Pons (tissue), 1 donor: ENCODE measurements at regions not wholly inside any gene's neighbourhood (a gene's known extent, or its start where the extent isn't known, plus 50 kb on each side); places are given as distances from the start of the nearest gene placed in this dataset.
A peak's percentile ranks its signal among the peaks of the same experiment; 100 is the strongest.
"Not testable (repeated sequence)": the region's sequence is repeated elsewhere in the genome, so short reads cannot be mapped to it uniquely, and the experiment has no call there.

ENCODE experiments used
- DNase-seq: peaks from one replicate; pipeline ENCODE4 v3.0.0-alpha.2; 2016; ENCODE audit warnings: low spot score

- DNase-seq = no peak
These were observed 270.2 kb upstream of the MVB12B start for GRCh38 chr9:126056312-126057021.

DNA sequence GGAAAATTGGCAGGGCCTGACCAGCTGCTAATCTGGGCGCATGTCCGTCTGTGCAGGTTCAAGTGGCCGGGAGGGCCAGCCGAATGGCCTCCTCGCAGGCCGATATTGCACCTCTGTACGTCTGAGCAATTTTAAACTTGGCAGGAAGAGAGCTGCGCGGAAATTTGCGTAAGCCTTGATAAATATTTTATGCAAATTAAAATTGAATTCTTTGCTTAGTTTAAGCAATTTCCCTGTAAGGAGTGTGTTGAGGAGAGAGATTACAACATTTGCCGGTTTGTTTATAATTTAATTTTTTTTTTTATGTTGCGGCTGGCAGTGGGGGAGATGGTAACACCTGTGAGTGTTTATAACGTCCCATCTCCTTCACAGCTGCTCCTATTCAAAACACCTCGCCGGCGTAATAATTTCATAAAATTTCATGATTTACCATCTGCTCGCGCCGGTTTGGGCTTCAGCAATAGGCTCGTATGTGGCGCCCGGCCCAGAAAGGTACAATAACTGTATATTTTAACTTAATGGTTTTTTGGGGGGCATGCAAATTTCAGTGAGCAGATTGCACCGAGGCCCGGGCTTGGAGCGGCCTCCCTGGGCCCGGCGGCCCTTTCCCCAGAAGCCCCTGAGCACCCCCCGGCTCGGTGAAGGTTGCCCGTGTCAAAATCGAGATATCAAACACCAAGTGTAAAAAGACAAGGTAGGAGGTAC, 269.4 kb upstream of the MVB12B start:
- DNase-seq = no peak

- no peak for DNase-seq
These were observed 268.6 kb upstream of the MVB12B start for GRCh38 chr9:126058011-126058531.

DNA sequence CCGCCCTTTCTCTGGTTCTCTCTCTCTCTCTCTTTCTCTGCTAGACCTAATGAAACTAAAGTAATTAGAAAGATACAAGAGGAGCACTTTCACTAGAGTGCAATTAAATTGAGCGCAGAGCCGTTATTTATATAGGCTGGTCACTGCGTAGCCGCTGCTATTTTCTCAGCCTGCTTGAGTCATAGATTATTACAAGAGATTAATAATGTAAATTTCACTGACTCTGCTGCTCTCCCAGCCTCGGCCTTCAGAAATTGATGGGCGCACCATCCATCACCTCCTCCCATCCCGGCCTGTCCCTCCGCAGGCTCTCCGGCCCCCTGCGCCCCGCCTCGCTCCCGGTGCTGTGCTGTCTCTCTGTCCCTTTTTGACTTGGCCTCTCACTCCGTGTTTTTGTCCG, 268.0 kb upstream of the MVB12B start:
- no peak for DNase-seq

- no peak for DNase-seq
These were observed 265.1 kb upstream of the MVB12B start for GRCh38 chr9:126061575-126061974.

- DNase-seq = no peak
These were observed 264.3 kb upstream of the MVB12B start for GRCh38 chr9:126062158-126062886.

- no peak for DNase-seq
These were observed 263.3 kb upstream of the MVB12B start for GRCh38 chr9:126063326-126063725.

DNA sequence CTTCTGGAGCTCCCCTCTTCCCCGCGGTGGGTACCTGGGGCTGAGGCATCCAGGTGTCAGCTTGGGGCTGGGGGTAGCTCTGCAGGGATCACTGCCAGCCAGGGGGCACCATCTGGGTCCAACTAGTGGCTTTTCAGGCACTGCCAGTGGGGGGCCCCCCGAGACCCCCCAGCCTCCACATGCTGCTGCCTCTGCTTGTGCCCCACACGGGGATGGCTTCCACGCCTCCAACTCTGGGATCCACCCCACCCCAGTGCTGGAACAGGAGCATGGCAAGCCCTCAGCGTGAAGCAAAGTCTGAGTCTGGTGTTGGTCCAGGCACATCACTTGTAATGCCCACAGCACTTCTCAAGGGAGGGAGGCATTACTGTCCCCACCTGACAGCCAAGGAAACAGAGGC, 260.5 kb upstream of the MVB12B start:
- DNase-seq = no peak

- DNase-seq = no peak
These were observed 259.4 kb upstream of the MVB12B start for GRCh38 chr9:126067031-126067734.

GRCh38 chr9:126068534-126069230, 257.9 kb upstream of the MVB12B start:
- DNase-seq = no peak

- DNase-seq = no peak
These were observed 257.2 kb upstream of the MVB12B start for GRCh38 chr9:126069400-126069955.

DNA sequence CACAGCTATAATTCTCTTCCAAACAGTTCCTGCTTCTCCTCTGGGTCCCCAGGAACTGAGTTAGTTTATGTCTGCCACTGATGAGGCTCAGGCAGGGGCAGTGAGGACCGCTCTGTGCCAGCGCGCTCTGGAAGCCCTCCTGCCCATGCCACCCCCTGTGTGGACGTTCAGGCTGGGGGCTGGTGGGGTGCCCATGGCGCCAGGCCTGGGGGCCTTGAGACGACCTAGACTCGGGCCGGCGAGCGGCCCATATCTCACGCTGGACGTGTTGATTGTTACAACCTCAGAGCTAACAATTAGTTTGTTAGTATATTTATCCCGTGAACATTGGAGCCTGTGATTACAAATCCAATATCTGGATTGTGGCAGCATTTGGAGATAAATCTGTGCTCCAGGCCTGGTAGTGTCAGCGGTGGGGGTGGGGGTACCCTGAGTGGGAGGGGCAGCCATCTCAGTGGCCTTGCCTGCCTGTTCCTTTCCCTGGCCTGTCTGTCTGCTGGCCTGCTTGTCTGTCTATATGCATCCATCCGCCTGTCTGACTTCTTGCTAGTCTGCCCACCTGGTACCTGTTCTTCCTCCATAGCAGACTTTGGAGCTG, 256.5 kb upstream of the MVB12B start:
- DNase-seq = no peak

- no peak for DNase-seq
These were observed 255.4 kb upstream of the MVB12B start for GRCh38 chr9:126071076-126071750.

DNA sequence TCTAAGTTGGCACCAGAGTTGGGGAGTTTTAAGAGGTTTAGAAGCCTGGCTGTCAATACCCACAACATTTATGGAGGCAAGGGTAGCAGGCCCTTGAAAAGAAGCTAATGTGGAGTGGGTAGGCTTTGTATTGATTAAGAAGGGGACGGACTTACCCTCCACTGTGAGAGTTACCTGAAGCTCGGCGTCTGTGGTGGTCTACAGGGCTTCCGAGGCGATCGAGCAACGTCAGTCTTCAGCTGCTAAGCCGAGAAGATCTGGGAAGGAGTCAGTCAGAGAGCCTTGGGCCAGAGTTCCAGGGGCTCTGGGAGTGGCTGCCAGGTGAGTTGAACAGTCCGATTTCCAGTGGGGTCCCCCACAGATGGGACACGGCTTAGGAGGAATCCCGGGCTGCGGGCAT, 249.0 kb upstream of the MVB12B start:
- not testable (repeated sequence) for DNase-seq

DNA sequence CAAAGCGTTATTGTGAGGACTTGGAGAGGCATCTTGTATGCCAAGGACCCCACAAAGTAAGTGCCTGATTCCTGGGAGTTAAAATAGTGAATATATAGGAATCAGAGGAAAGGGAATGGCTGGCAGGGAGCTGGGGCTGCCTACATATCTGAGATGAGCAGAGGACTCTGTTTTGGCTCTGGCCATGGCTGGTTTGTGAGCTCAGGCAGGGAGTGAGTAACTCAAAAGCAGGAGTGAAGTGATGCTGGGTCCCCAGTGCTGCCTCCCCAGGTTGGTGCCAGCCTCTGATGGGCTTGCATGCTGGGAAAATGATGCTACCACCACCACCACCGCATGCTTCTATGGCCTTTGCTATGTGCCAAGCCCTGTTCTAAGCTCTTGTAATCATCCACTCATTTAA, 246.0 kb upstream of the MVB12B start:
- DNase-seq = no peak

GRCh38 chr9:126081746-126082145, 244.9 kb upstream of the MVB12B start:
- DNase-seq = peak; percentile 1

DNA sequence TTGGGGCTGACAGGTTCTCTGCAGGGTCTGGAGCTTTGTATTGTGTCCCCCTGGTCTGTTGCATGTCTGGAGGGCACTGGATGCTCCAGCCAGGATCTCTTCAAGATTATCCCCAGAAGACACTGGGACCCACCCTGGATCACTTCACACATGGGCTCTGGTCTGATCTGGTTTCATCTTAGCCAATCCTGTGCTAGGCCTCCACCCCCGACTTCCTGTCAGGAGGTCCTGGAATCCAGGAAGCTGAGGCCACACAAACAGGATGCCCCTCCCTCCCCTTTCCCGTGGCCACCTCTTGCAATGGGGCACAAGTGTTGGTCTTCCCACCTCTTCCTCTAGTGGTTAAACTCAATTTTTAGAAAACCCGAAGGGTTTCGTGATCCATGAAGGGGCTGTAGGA, 242.6 kb upstream of the MVB12B start:
- DNase-seq = no peak

GRCh38 chr9:126084696-126085095, 241.9 kb upstream of the MVB12B start:
- DNase-seq = no peak

- DNase-seq = no peak
These were observed 241.5 kb upstream of the MVB12B start for GRCh38 chr9:126085170-126085569.

DNA sequence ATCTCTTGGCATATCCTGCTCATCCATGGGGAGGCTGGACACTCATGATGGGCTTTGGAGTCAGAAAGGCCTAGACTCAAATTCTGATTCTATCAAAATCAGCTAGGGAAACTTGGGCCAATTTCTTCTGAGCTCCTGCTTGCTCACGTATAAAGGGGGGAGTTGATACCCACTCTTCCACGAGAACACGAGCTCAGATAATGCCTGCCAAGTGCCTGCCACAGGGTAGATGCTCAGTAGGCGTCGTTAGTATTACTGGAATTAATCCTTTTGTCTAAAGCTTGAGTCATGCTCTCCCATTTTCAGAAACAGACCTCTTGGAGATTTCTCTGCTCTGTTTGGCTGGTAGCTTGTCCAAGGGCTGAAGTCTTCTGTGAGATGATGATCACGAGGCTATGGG, 238.3 kb upstream of the MVB12B start:
- no peak for DNase-seq
